GM12801 (cell line): ENCODE measurements at regions not wholly inside any gene's neighbourhood (a gene's known extent, or its start where the extent isn't known, plus 50 kb on each side); places are given as distances from the start of the nearest gene placed in this dataset.

Source experiments
- TF ChIP-seq, protein P1 (sequence below): IDR thresholded peaks from one replicate; pipeline ENCODE4 v1.5.1; 2011; ENCODE audit warnings: control low read depth; ENCODE audit not compliant: insufficient read length; ENCODE audit errors: extremely low read depth

DNA sequence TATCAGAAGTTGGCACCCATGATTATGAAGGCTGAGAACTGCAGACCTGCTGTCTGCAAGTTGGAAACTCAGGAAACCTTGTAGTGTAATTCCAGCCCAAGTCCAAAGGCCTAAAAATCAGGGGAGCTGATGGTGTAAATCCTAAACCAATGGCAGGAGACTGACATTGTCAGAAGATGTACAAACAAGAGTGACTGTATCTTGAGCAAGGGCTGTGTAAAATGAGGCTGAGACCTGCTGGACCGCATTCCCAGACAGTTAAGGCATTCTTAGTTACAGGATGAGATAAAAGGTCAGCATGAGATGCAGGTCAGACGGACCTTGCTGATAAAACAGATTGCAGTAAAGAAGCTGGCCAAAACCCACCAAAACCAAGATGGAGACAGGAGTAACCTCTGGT, 147.7 kb downstream of the COG6 start:
- TF ChIP-seq, protein P1, sequence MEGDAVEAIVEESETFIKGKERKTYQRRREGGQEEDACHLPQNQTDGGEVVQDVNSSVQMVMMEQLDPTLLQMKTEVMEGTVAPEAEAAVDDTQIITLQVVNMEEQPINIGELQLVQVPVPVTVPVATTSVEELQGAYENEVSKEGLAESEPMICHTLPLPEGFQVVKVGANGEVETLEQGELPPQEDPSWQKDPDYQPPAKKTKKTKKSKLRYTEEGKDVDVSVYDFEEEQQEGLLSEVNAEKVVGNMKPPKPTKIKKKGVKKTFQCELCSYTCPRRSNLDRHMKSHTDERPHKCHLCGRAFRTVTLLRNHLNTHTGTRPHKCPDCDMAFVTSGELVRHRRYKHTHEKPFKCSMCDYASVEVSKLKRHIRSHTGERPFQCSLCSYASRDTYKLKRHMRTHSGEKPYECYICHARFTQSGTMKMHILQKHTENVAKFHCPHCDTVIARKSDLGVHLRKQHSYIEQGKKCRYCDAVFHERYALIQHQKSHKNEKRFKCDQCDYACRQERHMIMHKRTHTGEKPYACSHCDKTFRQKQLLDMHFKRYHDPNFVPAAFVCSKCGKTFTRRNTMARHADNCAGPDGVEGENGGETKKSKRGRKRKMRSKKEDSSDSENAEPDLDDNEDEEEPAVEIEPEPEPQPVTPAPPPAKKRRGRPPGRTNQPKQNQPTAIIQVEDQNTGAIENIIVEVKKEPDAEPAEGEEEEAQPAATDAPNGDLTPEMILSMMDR, result no peak

DNA sequence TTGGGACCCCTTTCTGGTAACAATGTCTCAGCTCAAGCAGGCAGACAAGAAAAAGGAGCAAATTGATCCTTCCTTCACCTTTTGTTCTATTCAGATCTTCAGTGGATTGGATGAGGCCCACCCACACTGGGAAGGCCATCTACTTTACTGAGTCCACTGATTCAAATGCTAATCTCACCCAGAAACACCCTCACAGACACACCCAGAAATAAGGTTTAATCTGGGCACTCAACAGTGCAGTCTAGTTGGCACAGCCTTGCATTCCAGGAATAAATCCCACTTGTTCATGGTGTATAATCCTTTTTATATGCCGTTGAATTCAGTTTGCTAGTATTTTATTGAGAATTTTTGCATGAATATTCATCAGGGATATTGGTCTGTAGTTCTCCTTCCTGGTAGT, 148.4 kb downstream of the COG6 start:
- TF ChIP-seq, protein P1, result no peak

DNA sequence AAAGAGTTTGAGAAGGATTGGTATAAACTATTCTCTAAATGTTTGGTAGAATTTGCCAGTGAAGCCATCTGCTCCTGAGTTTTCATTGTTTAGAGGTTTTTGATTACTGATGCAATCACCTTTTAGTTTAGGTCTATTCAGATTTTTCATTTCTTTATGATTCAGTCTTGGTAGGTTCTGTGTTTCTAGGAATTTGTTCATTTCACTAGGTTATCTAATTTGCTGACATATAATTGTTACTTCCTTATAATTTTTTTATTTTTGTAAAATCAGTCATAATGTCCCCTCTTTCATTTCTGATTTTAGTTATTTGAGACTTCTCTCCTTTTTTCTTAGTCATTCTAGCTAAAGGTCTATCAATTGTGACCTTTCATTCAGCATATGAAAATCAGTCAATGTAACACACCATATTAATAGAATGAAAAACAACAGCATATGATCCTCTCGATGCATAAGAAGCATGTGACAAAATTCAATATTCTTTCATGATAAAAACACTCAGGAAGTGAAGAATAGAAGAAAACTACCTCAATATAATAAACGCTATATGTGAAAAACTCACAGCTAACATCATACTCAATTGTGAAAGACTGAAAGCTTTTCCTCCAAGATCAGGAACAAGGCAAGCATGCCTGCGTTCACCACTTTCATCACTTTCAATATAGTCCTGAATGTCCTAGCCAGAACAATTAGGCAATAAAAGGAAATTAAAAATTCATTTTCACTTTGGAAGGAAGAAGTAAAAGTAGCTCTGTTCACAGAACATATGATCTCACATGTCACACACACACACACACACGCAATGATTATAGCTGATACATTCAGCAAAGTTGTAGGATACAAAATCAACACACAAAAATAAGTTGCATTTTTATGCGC, 149.1 kb downstream of the COG6 start:
- TF ChIP-seq, protein P1, result no peak

DNA sequence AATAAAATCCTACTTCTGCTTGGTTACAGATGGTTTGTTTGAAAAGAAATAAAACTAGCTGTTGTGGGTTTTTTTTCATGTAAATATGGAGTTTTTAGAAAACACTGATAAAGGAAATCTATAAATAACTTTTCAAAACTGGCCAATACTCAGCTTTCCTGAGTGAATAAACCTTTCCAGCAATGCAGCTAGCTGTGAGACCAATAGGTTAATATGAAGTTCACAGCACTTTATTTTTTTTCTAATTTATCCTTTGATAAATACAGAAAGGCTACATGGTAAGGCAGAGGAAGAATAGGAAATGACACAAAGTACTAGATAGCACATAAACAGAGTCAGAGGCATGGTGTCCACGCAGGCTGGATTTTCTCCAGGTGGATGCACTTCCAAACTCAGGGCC, 154.0 kb downstream of the COG6 start:
- TF ChIP-seq, protein P1, result no peak

DNA sequence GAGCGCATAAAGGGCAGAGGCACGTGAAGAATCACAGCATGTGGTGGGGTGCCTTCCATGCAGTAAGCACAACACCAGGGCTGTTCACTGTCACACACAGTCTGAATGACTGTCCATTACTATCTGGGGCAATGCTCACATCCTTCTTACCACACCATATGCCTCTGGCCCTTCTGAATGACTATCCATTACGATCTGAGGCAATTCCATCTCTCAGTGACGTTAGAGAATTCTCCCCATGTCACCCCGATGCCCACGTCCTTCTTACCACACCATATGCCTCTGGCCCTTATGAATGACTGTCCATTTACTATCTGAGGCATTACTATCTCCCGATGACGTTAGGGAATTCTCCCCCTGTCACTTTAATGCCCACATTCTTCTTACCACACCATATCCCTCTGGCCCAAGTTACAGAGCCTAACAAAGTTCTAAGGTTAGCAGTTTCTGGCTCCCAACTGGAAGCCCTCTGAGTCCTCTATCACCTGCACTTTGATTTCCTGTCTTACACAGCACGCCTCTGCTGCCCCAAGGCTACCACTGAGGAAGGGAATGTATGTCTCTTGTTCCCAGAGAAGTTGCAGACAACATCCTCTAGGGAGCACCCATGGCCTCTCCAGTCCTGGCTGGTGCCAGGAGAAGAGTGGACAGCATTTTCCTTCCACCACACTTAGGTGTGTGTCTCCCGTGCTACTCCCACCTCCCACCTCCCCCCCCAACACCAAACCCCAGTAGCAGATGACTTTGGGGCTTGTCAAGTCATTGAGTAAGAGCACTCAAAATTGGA, 154.8 kb downstream of the COG6 start:
- TF ChIP-seq, protein P1, result no peak

DNA sequence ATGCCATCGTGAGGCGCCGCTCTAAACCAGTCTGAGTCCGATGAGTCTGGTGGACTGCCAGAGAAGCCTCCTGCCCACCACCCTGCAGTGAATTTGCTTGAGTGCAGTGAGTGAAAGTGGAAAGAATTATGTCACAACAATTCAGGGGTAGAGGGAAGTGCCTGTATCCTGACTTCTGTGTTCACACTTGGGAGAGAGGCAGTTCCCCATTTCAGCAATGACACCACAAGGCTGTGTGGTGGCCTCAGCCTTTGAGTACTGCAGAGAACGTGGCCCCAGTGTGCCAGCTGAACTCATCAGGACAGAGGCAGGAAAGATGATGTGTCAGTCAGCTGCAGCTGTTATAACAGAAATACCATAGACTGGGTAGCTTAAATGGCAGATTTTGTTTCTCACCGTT, 155.6 kb downstream of the COG6 start:
- TF ChIP-seq, protein P1, result no peak

DNA sequence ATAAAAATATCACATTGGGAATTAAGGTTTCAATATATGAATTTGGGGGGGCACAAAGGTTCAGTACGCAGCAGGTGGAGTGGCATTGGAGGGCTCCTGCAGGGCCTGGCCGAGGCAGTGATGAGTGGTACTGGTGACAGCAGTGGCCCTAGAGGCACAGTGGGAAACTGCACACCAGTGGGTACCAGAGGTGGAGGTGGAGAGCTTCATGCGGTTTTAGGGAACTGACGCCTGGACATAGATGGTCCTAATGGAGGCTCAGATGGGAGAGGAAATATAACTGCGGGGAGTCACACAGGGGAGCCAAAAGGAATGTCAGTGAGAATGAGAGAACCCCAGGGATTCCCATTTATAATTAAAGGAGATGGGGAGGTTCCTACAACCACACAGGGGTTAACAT, 156.2 kb downstream of the COG6 start:
- TF ChIP-seq, protein P1, result no peak
